HCT116 (cell line): ENCODE measurements at regions not wholly inside any gene's neighbourhood (a gene's known extent, or its start where the extent isn't known, plus 50 kb on each side); places are given as distances from the start of the nearest gene placed in this dataset.

Experiments used
- CEBPB ChIP-seq: IDR thresholded peaks from 2 replicates; pipeline ENCODE4 v1.6.1; 2012; ENCODE audit warnings: low read depth
- CTCF ChIP-seq, 3 experiments: fragments of 200-600 bp in 1 of 3; sonication (generic) in 1 of 3; IDR thresholded peaks in 2 of 3; conservative IDR thresholded peaks in 1 of 3; 2 replicates each; pipeline ENCODE4 v1.5.1; 2012 to 2017; ENCODE audit warnings: low read depth in 2 of 3, low read length in 2 of 3, antibody characterized with exemption in 1 of 3, borderline replicate concordance in 1 of 3, control low read depth in 1 of 3, mild to moderate bottlenecking in 1 of 3, mixed read lengths in 1 of 3, mixed run types in 1 of 3, moderate library complexity in 1 of 3; ENCODE audit not compliant: insufficient read depth in 1 of 3
- EGR1 ChIP-seq: IDR thresholded peaks from 2 replicates; pipeline ENCODE4 v1.6.1; 2012; ENCODE audit warnings: low read depth
- MAX ChIP-seq: IDR thresholded peaks from 2 replicates; pipeline ENCODE4 v1.6.1; 2012
- POLR2A ChIP-seq: IDR thresholded peaks from 2 replicates; pipeline ENCODE4 v1.7.0; 2011; ENCODE audit warnings: borderline replicate concordance; ENCODE audit not compliant: insufficient read depth, insufficient read length; ENCODE audit errors: extremely low read depth
- POLR2AphosphoS5 ChIP-seq: IDR thresholded peaks from 2 replicates; pipeline ENCODE4 v1.6.1; 2011; ENCODE audit warnings: mild to moderate bottlenecking, low read depth, low read length, moderate library complexity
- RAD21 ChIP-seq: IDR thresholded peaks from 2 replicates; pipeline ENCODE4 v1.6.1; 2012; ENCODE audit warnings: low read depth, mild to moderate bottlenecking
- SP1 ChIP-seq: IDR thresholded peaks from 2 replicates; pipeline ENCODE4 v1.6.1; 2012; ENCODE audit warnings: low read depth
- SRF ChIP-seq: IDR thresholded peaks from 2 replicates; pipeline ENCODE4 v1.6.1; 2012; ENCODE audit warnings: low read depth
- TCF7L2 ChIP-seq: IDR thresholded peaks from 2 replicates; pipeline ENCODE4 v1.7.0; 2011; ENCODE audit warnings: borderline replicate concordance, inconsistent platforms; ENCODE audit not compliant: insufficient read depth, insufficient read length; ENCODE audit errors: extremely low read depth
- ZNF274 ChIP-seq: fragments of 200-500 bp; sonication (Bioruptor generic); IDR thresholded peaks from 2 replicates; pipeline ENCODE4 v1.6.1; 2014; ENCODE audit warnings: mild to moderate bottlenecking, low read depth, low read length, inconsistent platforms
- TF ChIP-seq, protein P1 (sequence below): IDR thresholded peaks from 2 replicates; pipeline ENCODE4 v1.6.1; 2012; ENCODE audit warnings: low read depth
- TF ChIP-seq, protein P2 (sequence below): IDR thresholded peaks from 2 replicates; pipeline ENCODE4 v1.6.1; 2012

DNA sequence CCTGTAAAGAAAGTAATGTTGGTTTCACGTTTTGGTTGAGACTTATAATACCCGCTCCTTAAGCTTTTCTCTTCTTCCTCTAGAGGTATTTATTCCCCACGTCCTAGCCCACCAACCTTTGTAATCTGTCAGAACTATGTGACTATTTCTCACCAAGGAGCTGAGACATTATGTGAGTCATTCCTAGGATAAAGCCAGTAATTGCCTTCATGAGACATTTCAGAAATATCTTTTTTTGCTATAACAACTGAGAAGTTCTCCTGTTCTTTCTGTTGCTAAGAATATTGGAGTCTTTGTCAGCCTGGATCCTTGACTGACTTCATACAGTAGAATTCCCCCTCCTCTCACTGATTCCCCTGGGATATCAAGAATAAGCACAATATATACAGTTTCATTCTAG, 1497.0 kb upstream of the TENM4 start:
- TF ChIP-seq POLR2A, result no peak
- TF ChIP-seq CTCF (IDR thresholded peaks at IDR 0.05 in 2 of 3, conservative IDR thresholded peaks at IDR 0.05 in 1 of 3; ENCODE audit: borderline replicate concordance in 1 of 3, insufficient read depth in 1 of 3, low read depth in 2 of 3, low read length in 2 of 3), result no peak
- TF ChIP-seq SP1, result no peak
- no peak for TF ChIP-seq TCF7L2
- TF ChIP-seq, protein P1, sequence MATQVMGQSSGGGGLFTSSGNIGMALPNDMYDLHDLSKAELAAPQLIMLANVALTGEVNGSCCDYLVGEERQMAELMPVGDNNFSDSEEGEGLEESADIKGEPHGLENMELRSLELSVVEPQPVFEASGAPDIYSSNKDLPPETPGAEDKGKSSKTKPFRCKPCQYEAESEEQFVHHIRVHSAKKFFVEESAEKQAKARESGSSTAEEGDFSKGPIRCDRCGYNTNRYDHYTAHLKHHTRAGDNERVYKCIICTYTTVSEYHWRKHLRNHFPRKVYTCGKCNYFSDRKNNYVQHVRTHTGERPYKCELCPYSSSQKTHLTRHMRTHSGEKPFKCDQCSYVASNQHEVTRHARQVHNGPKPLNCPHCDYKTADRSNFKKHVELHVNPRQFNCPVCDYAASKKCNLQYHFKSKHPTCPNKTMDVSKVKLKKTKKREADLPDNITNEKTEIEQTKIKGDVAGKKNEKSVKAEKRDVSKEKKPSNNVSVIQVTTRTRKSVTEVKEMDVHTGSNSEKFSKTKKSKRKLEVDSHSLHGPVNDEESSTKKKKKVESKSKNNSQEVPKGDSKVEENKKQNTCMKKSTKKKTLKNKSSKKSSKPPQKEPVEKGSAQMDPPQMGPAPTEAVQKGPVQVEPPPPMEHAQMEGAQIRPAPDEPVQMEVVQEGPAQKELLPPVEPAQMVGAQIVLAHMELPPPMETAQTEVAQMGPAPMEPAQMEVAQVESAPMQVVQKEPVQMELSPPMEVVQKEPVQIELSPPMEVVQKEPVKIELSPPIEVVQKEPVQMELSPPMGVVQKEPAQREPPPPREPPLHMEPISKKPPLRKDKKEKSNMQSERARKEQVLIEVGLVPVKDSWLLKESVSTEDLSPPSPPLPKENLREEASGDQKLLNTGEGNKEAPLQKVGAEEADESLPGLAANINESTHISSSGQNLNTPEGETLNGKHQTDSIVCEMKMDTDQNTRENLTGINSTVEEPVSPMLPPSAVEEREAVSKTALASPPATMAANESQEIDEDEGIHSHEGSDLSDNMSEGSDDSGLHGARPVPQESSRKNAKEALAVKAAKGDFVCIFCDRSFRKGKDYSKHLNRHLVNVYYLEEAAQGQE, result no peak
- TF ChIP-seq POLR2AphosphoS5, result no peak
- TF ChIP-seq ZNF274, result no peak
- no peak for TF ChIP-seq MAX
- TF ChIP-seq, protein P2, sequence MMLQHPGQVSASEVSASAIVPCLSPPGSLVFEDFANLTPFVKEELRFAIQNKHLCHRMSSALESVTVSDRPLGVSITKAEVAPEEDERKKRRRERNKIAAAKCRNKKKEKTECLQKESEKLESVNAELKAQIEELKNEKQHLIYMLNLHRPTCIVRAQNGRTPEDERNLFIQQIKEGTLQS, result no peak
- no peak for TF ChIP-seq EGR1
- no peak for TF ChIP-seq RAD21
- no peak for TF ChIP-seq SRF
- TF ChIP-seq CEBPB, result no peak
